Limb (tissue), 2 donors: ENCODE measurements at regions not wholly inside any gene's neighbourhood (a gene's known extent, or its start where the extent isn't known, plus 50 kb on each side); places are given as distances from the start of the nearest gene placed in this dataset.
"Not testable (repeated sequence)": the region's sequence is repeated elsewhere in the genome, so short reads cannot be mapped to it uniquely, and the experiment has no call there.

Experiments
- DNase-seq, 2 donors: peaks; one replicate each; pipeline ENCODE4 v3.0.0-alpha.2; 2016; ENCODE audit errors: extremely low spot score in 2 of 2

GRCh38 chr12:107144441-107144840, 51.1 kb upstream of the CRY1 start:
- no peak for DNase-seq

- DNase-seq, result no peak
These were observed 51.6 kb upstream of the CRY1 start for GRCh38 chr12:107144990-107145389.

- no peak for DNase-seq
These were observed 52.0 kb upstream of the CRY1 start for GRCh38 chr12:107145397-107145796.

GRCh38 chr12:107148107-107148506, 54.8 kb upstream of the CRY1 start:
- DNase-seq, result no peak

- DNase-seq, result no peak
These were observed 59.0 kb upstream of the CRY1 start for GRCh38 chr12:107152315-107152714.

- DNase-seq, result no peak
These were observed 66.1 kb upstream of the CRY1 start for GRCh38 chr12:107159384-107159900.

- DNase-seq, result no peak
These were observed 70.1 kb upstream of the CRY1 start for GRCh38 chr12:107163413-107163812.

- DNase-seq, result no peak
These were observed 71.0 kb upstream of the CRY1 start for GRCh38 chr12:107164392-107164791.

GRCh38 chr12:107165581-107165980, 72.2 kb upstream of the CRY1 start:
- no peak for DNase-seq

- no peak for DNase-seq
These were observed 74.4 kb upstream of the CRY1 start for GRCh38 chr12:107167756-107168155.

- DNase-seq, result no peak
These were observed 75.9 kb upstream of the CRY1 start for GRCh38 chr12:107169200-107169599.

- DNase-seq, result no peak
These were observed 85.4 kb upstream of the CRY1 start for GRCh38 chr12:107178776-107179175.

GRCh38 chr12:107179871-107180270, 86.5 kb upstream of the CRY1 start:
- DNase-seq, result no peak

GRCh38 chr12:107180272-107180671, 86.9 kb upstream of the CRY1 start:
- DNase-seq, result no peak

GRCh38 chr12:107184359-107184930, 91.1 kb upstream of the CRY1 start:
- DNase-seq, result no peak

GRCh38 chr12:107196681-107197080, 103.3 kb upstream of the CRY1 start:
- no peak for DNase-seq

GRCh38 chr12:107200394-107200793, 107.0 kb upstream of the CRY1 start:
- DNase-seq, result no peak

GRCh38 chr12:107207931-107208525, 114.7 kb upstream of the CRY1 start:
- no peak for DNase-seq

- not testable (repeated sequence) for DNase-seq
These were observed 116.4 kb upstream of the CRY1 start for GRCh38 chr12:107209700-107210099.

GRCh38 chr12:107214373-107214773, 121.0 kb upstream of the CRY1 start:
- DNase-seq, result not testable (repeated sequence)

GRCh38 chr12:107216411-107216810, 123.1 kb upstream of the CRY1 start:
- not testable (repeated sequence) for DNase-seq

GRCh38 chr12:107219301-107219700, 126.0 kb upstream of the CRY1 start:
- DNase-seq, result no peak

- DNase-seq, result no peak
These were observed 128.6 kb upstream of the CRY1 start for GRCh38 chr12:107221913-107222312.
